ENCODE measurements at regions not wholly inside any gene's neighbourhood (a gene's known extent, or its start where the extent isn't known, plus 50 kb on each side); places are given as distances from the start of the nearest gene placed in this dataset.

- TF ChIP-seq CTCF (IDR thresholded peaks at IDR 0.05; ENCODE audit: low read depth, low read length, missing control alignments), result no peak
- no peak for DNase-seq (ENCODE audit: low read depth)
- no peak overlapping the region for H3K4me3 ChIP-seq (ENCODE audit: low read depth, low read length)
These were observed 170.7 kb upstream of the TSHZ3 start for GRCh38 chr19:31519908-31520307.

- no peak overlapping the region for H3K4me3 ChIP-seq (ENCODE audit: low read depth, low read length)
- DNase-seq (ENCODE audit: low read depth), result no peak
- TF ChIP-seq CTCF (IDR thresholded peaks at IDR 0.05; ENCODE audit: low read depth, low read length, missing control alignments), result no peak
These were observed 171.4 kb upstream of the TSHZ3 start for GRCh38 chr19:31520633-31521032.

- no peak for TF ChIP-seq CTCF (IDR thresholded peaks at IDR 0.05; ENCODE audit: low read depth, low read length, missing control alignments)
- no peak for DNase-seq (ENCODE audit: low read depth)
- no peak overlapping the region for H3K4me3 ChIP-seq (ENCODE audit: low read depth, low read length)
These were observed 176.4 kb upstream of the TSHZ3 start for GRCh38 chr19:31525610-31526147.

GRCh38 chr19:31527443-31527842, 178.2 kb upstream of the TSHZ3 start:
- no peak for TF ChIP-seq CTCF (IDR thresholded peaks at IDR 0.05; ENCODE audit: low read depth, low read length, missing control alignments)
- DNase-seq (ENCODE audit: low read depth), result no peak
- no peak overlapping the region for H3K4me3 ChIP-seq (ENCODE audit: low read depth, low read length)

GRCh38 chr19:31528261-31528660, 179.0 kb upstream of the TSHZ3 start:
- TF ChIP-seq CTCF (IDR thresholded peaks at IDR 0.05; ENCODE audit: low read depth, low read length, missing control alignments), result no peak
- no peak overlapping the region for H3K4me3 ChIP-seq (ENCODE audit: low read depth, low read length)
- DNase-seq (ENCODE audit: low read depth), result no peak

GRCh38 chr19:31529121-31529520, 179.9 kb upstream of the TSHZ3 start:
- no peak for TF ChIP-seq CTCF (IDR thresholded peaks at IDR 0.05; ENCODE audit: low read depth, low read length, missing control alignments)
- H3K4me3 ChIP-seq (ENCODE audit: low read depth, low read length), result no peak overlapping the region
- no peak for DNase-seq (ENCODE audit: low read depth)

- H3K4me3 ChIP-seq (ENCODE audit: low read depth, low read length), result no peak overlapping the region
- no peak for TF ChIP-seq CTCF (IDR thresholded peaks at IDR 0.05; ENCODE audit: low read depth, low read length, missing control alignments)
- no peak for DNase-seq (ENCODE audit: low read depth)
These were observed 181.5 kb upstream of the TSHZ3 start for GRCh38 chr19:31530781-31531180.

Measured in GM12864 (cell line).